ENCODE measurements at regions not wholly inside any gene's neighbourhood (a gene's known extent, or its start where the extent isn't known, plus 50 kb on each side); places are given as distances from the start of the nearest gene placed in this dataset.
A peak's percentile ranks its signal among the peaks of the same experiment; 100 is the strongest.

DNA sequence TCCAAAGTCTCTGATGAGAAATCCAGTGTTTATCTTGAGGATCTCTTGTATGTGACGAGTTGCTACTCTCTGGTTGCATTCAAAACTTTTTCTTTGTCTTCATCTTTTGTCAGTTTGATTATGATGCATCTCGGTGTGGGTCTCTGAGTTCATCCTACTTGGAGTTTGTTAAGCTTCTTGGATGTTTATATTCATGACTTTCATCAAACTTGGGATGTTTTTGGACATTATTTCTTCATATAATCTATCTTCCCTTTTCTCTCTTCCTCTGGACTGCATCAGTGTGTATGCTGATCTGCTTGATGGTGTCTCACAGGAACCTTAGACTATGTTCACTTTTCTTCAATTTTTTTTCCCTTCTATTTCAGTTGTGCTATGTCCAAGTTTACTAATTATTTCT, 320.4 kb downstream of the TLE3 start:
- H3K4me3 ChIP-seq (ENCODE audit: control insufficient read depth, low read depth, low read length), result no peak overlapping the region
- TF ChIP-seq, protein P1, sequence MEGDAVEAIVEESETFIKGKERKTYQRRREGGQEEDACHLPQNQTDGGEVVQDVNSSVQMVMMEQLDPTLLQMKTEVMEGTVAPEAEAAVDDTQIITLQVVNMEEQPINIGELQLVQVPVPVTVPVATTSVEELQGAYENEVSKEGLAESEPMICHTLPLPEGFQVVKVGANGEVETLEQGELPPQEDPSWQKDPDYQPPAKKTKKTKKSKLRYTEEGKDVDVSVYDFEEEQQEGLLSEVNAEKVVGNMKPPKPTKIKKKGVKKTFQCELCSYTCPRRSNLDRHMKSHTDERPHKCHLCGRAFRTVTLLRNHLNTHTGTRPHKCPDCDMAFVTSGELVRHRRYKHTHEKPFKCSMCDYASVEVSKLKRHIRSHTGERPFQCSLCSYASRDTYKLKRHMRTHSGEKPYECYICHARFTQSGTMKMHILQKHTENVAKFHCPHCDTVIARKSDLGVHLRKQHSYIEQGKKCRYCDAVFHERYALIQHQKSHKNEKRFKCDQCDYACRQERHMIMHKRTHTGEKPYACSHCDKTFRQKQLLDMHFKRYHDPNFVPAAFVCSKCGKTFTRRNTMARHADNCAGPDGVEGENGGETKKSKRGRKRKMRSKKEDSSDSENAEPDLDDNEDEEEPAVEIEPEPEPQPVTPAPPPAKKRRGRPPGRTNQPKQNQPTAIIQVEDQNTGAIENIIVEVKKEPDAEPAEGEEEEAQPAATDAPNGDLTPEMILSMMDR (conservative IDR thresholded peaks at IDR 0.05; ENCODE audit: control insufficient read depth, insufficient read depth, low read depth, low read length), result no peak
- no peak for DNase-seq (ENCODE audit: low read depth)

DNA sequence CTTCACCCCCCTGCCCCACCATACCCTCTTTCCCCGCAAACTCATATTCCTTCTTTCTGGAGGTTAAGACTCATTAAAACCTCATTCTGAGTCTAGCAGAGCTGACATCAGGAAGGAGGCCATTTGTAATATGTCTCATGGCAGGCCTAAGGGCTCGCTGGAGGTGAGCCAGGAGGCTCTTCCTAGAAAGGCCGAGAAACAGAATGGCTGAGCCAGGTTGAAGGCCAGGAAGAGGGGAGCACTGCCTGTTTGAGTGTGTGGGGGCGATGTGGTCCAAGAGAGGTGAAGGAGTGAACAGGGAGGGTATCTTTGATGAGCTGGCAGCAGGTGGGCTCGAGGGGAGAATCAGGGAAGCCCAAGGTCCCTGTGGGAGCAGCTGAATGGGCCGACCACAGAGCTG, 317.3 kb downstream of the TLE3 start:
- TF ChIP-seq, protein P1 (conservative IDR thresholded peaks at IDR 0.05; ENCODE audit: control insufficient read depth, insufficient read depth, low read depth, low read length), result no peak
- no peak overlapping the region for H3K4me3 ChIP-seq (ENCODE audit: control insufficient read depth, low read depth, low read length)
- peak; percentile 14 for DNase-seq (ENCODE audit: low read depth)

DNA sequence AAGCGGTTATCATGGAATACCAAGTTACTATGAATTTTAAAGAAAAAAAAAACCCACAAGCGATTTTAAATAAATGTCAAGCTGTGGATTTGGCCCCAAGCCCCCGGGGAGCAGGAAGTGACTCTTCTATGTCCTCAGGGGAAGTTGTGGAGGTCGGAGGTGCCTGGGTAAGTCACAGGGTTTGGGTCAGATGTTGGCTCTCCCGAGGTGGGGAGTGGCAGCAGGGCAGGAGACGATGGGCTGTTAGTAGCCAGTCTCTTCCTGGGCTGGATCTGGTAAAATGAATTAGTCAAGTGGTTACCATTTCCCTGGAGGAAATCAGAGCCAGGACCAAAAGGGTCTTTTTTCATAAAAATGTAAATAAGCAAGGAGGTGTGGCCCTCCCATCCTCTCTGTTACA, 316.7 kb downstream of the TLE3 start:
- TF ChIP-seq, protein P1 (conservative IDR thresholded peaks at IDR 0.05; ENCODE audit: control insufficient read depth, insufficient read depth, low read depth, low read length), result no peak
- DNase-seq (ENCODE audit: low read depth), result no peak
- no peak overlapping the region for H3K4me3 ChIP-seq (ENCODE audit: control insufficient read depth, low read depth, low read length)

DNA sequence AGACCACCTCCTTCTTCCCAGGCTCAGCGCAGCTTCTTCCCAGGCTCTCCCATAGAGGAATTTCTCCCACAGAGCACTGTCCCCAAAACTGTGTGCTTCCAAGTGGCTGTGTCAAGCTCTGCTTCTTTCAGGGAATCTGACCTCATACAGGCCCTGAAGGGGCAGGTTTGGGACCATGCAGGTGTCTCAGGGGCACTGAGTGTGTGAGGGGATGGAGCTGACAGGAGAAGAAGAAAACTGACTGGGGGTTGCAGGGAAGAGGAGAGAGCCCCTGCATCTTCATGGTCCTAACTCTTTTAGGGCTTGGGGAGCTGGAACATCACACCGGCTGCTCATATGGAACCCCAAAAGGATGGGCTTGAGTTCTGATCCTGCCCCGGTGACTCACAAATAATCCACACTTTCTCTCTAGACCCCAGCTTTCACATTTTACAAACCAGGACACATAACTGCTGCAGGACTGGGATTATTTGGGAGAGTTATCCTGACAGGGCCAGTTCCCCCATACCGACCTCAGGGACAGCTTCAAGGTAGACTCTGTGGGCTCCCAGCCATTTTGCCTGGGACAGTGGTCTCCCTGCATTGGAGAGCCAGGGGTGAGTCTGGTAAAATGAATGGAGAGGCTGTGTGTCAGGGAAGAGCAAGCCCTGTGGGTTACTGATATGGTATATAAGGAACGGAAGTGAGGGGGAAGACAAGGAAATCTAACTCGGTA, 316.1 kb downstream of the TLE3 start:
- TF ChIP-seq, protein P1 (conservative IDR thresholded peaks at IDR 0.05; ENCODE audit: control insufficient read depth, insufficient read depth, low read depth, low read length), result no peak
- no peak overlapping the region for H3K4me3 ChIP-seq (ENCODE audit: control insufficient read depth, low read depth, low read length)
- DNase-seq (ENCODE audit: low read depth), result no peak

DNA sequence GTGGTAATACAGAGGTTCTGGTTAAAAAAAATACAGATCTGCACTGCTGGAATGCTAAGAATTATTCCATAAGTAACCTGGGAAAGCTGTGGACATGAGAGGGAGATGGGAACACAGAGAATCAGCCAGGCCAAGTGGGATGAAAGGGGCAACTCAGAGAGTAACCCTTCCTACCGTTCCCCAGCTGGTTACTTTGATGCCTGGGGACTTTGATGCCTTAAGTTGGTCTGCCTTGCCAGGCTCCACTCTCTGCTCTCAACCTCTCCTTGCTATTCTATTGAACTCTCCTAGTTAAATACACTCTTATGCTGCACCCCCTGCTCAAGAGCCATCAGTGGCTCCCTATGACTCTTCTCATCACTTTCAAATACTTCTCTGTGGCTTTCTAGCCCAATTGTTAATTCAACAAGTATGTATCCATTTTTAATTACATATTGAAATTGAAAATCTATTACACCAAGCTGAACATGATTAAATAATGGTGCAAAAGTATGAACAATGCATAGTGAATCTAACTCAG, 315.5 kb downstream of the TLE3 start:
- no peak for DNase-seq (ENCODE audit: low read depth)
- TF ChIP-seq, protein P1 (conservative IDR thresholded peaks at IDR 0.05; ENCODE audit: control insufficient read depth, insufficient read depth, low read depth, low read length), result no peak
- no peak overlapping the region for H3K4me3 ChIP-seq (ENCODE audit: control insufficient read depth, low read depth, low read length)

DNA sequence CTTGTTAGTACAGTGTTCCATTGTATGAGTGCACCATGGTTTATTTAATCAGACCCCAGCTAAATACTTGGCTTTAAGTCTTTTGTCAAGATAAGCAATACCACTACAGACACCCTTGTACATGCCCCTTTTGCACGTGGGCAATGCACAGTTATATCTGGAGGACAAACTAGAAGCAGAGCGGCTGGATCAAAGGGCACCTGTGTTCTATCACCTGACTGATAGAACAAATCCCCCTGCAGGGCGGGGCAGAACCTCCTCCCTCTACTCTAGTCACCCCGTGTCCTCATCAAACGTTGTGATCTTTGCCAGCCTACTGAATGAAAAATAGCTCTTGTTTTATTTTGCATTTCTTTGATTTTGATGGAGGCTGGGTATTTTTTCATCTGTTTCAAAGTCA, 314.9 kb downstream of the TLE3 start:
- TF ChIP-seq, protein P1 (conservative IDR thresholded peaks at IDR 0.05; ENCODE audit: control insufficient read depth, insufficient read depth, low read depth, low read length), result no peak
- no peak for DNase-seq (ENCODE audit: low read depth)
- no peak overlapping the region for H3K4me3 ChIP-seq (ENCODE audit: control insufficient read depth, low read depth, low read length)

All from fibroblast of mammary gland (primary cell).